ENCODE measurements at regions not wholly inside any gene's neighbourhood (a gene's known extent, or its start where the extent isn't known, plus 50 kb on each side); places are given as distances from the start of the nearest gene placed in this dataset.
A peak's percentile ranks its signal among the peaks of the same experiment; 100 is the strongest.
"Not testable (repeated sequence)": the region's sequence is repeated elsewhere in the genome, so short reads cannot be mapped to it uniquely, and the experiment has no call there.

DNA sequence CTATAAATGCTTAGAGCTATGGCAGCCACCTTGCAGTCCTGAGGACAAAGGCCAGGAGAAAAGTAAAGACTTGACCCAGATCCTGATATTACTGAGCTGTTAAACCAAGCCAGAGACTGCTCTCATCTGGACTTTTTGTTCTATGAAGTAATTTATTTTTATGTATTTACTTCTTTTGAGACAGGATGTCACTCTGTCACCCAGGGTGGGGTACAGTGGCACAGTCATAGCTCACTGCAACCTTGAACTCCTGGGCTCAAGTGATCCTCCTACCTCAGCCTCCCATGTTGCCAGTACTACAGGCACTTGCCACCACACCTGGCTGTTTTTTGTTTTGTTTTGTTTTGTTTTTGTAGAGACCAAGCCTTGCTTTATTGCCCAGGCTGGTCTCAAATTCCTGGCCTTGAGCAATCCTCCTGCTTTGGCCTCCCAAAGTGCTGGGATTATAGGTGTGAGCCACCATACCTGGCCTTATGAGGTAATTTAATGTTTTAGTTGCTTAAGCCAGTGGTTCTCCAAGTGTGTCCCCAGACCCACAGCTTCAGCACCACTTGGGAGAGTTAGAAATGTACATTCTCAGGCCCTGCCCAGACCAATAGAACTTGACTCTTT lies 112.1 kb downstream of the COPRS start:
- DNase-seq: no peak

DNA sequence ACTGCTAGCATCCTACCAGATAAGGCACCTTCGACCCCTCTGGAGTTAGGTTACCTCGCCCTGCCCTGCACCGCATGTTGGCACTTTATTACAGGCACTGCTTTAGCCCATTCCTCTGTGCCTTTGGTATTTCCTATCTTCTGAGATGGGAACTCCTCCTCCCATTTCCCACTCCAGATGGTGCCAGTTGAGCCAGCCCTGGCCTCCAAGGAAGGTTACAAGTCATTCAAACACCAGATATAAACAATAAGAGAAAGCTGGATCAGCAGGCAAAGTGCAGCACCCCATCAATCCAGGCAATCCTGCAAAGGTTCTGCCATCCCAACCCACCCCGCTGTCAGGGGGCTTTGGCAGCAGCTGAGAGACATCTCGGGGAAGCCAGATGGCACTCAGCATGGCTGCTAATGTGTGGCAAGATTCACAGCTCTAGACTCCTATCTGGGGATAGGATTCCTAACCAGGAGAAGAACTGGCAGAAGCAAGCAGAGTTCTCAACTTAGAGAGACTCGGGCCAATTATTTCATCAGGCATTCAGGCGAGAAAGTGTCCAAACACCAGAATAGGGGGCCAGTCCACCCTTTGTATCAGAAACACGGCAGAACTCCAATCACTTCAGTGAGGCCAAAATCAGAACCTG lies 113.0 kb downstream of the COPRS start:
- no peak for DNase-seq

DNA sequence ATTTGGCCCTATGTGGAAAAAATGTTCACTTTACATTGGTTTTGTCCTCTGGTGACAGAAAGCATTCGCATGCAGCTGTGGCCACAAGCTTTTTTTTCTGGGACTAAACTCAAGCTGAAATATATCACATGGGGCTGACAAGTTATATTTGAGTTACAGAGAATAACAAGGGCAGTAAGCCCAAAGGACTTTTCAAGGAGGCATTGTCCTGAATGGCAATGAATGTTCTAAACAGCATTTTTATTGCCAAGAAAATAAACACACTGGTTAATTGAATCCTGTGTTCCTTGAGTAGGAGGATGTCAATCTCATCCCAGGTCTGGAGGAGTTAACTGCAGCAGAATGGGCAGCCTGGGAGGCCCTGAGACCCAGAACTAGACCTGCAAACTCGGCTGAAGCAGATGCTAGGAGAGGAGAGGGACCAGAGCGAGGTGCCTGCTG lies 114.5 kb downstream of the COPRS start:
- DNase-seq: no peak

DNA sequence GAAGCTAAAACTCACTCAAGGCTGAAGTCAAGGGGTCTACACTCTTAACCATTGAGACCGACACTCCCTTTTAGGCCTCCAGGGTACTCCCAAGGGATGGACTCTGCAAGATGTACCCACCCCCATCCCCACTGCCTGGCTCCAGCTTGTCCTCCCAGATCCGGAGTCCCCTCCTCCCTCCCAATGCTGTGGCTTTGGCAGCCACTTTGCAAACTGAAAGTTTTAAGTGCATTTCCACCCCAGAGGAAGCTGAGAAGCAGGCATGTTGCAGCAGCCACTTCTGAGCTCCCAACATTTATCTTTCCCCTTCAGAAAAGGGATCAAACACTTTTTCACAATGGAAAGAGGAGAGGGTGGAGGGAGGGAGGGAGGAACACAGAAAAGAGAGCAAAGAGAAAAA lies 115.2 kb downstream of the COPRS start:
- DNase-seq: peak; percentile 68

DNA sequence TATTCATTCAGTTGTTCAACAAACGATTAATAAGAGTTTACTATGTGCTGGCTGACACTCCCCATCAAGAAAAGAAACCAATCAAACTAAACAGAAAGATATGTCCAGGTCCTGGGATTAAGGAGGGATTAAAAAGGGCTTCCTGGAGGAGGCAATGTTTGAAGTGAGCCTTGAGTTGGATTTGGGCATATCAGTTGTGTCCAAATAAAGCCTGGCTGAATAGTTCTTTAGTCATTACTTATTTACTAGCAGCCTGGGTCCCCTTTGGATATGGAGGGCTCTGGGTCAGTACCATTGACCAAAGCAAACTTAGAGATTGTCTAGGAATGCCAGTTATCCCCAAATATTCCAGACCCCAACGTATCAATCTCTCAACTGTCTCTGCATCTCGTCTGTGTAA lies 117.7 kb downstream of the COPRS start:
- no peak for DNase-seq

DNA sequence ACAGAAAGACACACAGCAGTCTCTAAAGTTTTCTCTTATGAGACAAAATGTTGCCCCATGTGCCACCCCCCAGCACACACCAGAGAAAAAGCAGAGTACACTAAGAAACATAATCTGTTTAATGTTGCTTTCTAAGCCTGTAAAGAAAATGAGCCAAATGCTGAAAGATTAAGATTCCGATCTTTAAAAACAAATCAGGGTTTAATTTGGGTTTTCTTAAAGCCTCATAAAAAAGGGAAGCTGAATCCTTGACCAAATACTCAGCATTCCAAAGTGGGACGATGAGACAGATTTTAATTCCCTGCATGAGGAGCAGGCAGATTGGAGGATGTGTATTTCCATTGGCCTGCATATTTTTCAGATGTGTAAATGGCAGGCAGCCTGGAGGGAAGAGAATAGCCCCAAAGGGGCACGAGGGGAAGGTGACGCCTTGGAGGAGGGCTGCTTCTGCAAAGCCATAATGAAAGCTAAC lies 118.4 kb downstream of the COPRS start:
- DNase-seq: peak; percentile 72

DNA sequence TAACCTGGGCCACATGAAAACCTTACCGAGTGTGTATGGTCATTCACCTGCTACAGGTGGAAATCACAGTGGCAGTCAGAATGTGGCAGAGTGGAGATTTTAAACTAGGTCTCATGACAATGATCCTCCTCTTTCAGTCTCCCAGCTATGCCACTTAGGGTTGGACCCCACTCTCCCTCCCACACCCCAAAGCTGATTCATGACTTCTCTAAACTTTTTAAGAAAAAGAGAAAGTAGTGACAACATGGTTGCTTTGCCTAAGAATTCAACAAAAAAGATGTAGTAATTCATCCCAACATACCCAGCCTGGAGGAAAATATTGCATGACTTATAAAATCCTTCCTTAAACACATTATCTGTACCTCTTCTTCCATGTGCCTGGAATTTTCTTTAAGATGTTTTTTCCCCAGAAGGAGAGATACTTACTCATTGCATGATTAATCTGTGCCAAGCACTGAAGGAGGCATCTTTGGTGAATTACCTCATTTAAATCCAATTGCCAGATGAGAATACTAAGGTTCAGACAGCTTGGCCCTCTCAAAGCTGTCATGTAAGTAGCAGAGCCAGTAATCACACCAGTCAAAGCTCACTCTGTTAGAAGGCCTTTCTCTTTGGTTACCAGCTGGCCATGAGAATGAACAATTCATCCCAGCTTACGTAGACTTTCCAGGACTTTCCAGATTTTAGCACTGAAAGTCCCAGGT lies 119.9 kb downstream of the COPRS start:
- DNase-seq: no peak

DNA sequence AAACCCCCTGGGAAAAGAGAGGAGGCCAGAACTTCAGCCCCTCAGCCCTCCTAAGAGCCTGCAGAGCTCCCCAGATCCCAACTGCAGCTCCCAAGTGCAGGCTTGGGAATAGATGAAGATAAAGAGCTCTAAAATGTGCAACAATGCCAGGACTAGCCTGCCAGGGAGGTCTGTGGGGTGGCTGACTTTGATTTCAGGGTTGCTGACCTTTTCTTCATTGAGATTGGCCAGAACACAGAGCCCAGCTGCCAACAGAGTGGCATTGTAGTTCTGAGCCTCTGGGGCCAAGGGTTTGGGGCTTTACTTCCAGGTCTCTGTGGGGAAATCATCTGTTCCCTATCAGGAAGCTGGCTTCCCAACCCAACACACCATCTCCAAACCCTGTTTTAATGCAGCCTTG lies 120.6 kb downstream of the COPRS start:
- no peak for DNase-seq

DNA sequence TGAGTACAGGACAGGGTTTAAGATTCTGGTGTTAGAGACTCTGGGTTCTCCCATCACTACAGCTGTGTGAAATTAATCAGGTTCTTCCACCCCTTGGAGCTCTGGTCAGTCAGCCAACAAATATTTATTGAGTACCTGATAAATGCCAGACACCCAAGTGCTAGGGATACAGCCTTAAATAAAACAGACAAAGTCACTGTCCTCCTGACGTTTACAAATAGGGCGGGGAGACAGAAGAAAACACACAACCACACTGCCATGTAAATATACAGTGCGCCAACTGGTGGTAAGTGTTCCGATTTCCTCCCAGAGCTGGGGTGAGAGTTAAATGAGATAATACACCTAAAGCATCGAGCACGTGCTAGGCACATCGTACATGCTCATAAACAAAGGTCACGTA lies 121.0 kb downstream of the COPRS start:
- no peak for DNase-seq

DNA sequence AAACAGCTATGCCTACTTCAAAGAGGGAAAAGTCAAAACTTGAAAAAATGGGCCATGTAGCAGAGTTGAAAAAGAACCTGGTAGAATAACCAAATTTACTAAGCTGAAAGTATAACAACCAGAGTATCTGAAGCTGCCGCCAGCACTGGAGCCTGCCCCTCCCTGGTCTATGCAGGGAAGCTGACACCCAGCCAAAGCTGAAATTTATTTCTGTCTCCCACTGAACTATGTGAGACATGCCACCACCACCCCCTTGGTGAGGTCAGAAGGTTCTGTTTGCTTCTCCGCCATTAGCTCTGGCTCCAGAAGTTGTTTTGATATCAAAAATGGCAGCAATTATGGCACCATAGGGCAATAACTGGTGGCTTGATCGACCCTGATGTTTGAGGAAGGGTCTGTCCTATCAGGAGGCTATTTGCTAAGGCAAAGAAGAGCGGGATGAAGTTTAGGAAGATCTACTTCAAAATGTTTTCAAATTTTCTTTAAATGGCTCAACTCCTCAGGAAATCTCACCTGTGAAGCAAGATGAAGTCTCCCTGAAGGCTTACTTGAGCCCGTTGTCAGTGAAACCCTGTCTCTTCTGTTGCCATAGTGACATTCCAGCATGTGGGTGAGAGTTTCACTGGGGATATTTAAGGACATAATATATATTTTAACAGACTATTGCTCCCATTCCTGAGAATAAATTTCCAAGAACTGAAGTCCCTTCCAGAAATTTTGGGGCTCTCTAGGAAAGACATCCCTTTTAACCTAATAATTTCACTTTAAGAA lies 122.0 kb downstream of the COPRS start:
- no peak for DNase-seq

DNA sequence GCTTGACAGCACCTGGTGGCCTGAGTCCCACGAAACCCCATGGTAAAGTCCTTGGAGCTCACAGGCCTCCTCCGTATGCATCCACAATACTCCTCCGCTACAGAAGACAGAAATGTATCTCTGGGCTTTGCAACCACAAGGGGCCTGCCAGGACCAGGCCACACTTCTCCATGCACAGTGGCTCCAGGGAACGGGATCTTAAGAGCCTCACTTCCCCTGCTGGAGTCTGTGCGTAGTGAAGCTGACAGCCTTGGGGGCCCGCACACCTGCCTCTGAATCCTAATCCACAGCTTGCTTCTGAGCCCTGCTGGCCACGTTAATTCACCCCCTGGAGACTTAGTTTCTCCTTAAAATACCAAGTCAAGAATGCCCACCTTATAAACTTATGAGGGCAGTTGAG lies 125.7 kb downstream of the COPRS start:
- no peak for DNase-seq

DNA sequence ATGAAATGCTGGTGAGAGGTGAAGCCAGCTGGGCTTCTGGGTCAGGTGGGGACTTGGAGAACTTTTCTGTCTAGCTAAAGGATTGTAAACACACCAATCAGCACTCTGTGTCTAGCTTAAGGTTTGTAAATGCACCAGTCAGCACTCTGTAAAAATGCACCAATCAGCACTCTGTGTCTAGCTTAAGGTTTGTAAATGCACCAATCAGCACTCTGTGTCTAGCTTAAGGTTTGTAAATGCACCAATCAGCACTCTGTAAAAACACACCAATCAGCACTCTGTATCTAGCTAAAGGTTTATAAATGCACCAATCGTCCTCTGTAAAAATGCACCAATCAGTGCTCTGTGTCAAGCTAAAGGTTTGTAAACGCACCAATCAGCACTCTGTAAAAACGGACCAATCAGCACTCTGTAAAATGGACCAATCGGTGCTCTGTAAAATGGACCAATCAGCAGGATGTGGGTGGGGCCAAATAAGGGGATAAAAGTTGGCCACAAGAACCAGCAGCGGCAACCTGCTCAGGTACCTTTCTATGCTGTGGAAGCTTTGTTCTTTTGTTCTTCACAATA lies 127.4 kb downstream of the COPRS start:
- DNase-seq: not testable (repeated sequence)

DNA sequence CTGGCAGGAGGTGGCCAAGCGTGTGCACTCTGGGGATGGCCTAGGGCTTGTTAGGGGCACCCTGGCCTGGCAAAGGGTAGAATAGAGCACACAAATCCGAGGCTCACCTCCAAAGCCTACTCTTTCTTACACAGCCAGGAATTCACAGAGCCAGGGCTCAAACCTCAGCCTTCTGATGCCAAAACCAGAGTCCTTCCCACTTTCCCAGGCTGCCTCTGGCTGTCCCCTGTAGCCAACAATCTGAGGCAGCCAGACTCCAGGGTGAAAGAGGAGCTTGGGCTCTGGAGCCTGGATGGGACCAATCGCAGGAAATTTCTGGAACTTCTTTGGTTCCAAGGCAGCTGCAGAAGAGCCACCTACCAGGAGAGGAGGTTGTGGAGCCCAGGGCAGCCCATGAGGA lies 127.9 kb downstream of the COPRS start:
- DNase-seq: peak; percentile 63

DNA sequence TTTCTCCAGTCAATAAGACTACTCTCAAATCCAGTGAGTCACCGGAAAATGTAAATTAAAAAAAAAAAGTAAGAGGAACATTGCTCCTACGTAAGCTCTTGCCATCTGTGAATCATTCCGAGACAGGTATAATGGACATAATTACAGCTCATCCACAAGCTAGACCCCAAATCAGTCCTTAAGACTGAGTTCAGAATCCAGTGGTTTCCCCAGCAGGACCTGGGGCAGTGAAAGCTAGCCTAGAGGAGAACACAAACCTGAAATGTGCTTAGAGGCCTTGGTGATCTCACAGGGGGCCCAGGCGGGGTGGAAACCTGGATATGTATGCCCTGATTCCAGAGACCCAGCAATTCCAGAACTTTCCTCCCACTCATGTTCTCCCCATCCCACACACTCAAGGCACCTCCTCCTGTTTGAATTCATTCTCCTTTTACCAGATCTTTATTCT lies 132.0 kb downstream of the COPRS start:
- DNase-seq: no peak

DNA sequence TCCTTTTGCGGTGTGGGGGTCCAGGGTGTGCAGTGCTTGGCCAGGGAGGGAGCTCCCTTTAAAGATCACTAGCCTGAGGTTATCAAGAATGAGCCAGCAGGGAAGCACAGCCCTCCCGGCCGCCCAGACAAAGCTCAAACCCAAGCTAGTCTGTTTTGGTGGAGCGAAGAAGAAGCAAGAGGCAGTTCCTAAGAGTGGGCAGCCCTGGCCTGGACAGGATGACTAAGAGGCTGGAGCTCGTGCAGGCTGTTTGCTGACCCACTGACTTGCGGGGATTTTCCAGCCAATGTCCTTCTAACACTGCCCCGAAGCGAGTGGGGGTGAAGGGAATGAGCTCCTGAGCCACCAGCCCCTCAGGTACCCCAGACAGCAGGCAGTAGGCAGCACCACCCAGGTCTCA lies 134.4 kb downstream of the COPRS start:
- DNase-seq: no peak

DNA sequence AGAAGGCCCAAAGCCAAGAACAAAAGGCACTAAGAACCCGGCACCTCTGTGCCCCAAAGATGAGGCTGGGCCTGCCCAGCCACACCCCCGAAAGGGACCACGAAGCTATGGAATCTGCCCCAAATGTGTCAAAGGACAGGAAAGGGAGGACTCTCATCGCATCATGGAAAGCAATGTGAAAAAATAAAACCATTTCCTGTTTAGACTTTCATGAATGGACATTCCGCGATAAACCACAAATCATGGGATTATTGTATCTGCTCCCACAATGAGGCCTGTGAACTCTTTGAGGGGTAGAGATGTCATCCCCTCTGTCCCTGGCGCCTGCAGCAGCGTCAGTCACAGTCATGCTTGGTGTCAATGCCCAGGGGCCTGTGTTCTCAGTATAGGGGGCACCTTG lies 135.0 kb downstream of the COPRS start:
- DNase-seq: no peak

DNA sequence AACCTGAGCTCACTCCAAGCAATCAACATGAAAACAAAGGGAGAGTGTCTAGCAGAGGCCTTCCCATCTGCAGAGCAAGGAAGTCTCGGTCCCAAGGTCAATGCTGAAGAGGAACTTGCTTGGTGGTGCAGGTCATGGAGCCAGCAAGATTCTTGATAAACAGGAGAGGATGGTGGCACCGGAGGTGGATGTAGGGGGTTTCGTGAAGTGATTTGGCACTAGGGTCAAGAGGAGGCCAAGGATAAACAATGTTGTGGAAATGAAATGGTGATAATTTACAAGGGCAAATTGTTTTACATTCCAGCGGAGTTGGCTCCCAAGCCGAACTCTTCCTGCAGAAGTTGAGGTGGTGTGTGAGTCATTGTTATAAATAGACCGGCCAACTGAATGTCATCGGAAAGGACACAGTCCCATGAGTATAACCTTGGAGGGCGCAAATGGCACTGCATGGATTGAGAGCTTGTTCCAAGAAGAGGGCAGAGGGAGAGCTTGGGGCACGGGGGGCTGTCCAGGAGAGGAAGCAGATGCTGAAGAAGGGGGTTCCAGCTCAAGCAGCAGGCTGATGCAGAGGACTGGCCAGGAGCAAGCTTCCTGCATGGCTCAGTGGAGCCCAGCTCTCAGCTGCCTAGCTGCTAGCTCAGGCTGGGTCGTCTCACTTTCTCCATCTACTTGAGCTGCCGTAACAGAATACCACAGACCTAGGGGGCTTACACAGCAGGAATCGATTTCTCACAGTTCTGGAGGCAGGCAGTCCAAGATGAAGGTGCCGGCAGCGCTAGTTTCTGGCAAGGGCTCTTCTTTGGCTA lies 136.6 kb downstream of the COPRS start:
- no peak for DNase-seq

DNA sequence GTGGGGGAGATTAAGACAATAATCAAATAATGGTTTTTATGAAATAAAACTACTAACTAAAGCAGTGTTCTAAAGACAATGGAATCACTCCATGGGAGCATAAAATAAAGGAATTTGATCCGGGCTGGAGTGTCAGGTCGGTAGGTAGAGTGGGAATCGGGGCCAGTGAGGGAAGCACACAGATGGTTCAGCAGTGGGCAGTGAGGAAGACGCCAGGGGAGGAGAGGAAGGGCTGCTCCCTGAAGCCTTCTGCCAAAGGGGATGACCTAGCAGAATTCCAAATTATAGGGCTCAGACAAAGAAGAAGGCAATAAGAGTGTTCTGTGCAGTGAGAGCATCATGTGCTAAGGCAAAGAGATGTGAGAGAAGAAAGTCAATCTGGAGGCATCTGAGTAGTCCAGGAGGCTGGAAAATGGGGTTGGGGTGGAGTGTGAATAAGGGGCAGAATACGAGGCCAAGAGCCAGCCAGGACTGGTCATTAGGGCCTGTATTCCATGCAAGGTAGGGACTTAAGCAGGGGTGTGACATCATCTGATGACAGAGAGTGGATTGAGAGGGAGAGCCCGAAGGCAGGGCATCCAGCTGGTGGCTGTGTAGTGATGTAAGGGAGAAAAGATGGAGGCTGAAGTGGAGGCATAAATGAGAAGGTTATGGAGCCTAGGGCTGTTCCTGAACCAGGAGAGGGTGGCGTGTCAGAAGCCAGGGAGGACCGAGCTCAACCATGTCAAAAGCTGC lies 137.6 kb downstream of the COPRS start:
- DNase-seq: no peak

DNA sequence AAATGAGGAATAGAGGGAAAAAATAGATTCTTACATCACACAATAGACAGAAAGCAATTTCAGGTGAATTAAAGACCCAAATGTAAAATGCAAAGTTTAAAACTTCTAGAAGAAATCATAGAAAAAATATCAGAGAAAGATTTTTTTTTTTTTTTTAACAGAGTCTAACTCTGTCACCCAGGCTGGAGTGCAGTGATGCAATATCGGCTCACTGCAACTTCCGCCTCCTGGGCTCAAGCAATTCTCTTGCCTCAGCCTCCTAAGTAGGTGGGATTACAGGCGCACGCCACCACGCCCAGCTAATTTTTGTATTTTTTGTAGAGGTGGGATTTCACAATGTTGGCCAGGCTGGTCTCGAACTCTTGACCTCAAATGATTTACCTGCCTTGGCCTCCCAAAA lies 141.8 kb downstream of the COPRS start:
- DNase-seq: not testable (repeated sequence)

DNA sequence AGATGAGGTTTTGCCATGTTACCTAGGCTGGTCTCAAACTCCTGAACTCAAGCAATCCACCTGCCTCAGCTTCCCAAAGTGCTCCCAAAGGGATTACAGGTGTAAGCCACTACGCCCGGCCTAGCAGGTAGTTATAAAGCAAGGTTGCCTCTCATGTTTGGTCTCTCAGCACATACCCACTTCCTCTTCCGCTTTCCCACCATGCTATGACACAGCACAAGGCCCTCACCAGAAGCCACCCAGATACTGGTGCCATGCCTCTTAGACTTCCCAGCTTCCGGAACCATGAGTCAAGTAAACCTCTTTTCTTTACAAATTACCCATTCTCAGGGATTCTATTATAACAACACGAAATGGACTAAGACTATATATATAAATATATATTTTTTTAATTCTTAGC lies 143.6 kb downstream of the COPRS start:
- no peak for DNase-seq

DNA sequence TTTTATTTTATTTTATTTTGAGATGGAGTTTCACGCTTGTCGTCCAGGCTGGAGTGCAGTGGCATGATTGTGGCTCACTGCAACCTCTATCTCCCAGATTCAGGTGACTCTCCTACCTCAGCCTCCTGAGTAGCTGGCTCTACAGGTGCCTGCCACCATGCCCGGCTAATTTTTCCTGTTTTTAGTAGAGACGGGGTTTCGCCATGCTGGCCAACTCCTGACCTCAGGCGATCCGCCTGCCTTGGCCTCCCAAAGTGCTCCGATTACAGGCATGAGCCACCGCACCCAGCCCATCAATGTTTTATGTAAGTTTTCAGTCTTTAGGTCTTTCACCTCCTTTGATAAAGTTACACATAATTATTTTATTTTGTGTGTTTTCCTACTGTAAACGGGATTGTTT lies 154.6 kb downstream of the COPRS start:
- DNase-seq: no peak

All from femur (tissue), 1 donor.